ENCODE measurements at regions not wholly inside any gene's neighbourhood (a gene's known extent, or its start where the extent isn't known, plus 50 kb on each side); places are given as distances from the start of the nearest gene placed in this dataset.
"Not testable (repeated sequence)": the region's sequence is repeated elsewhere in the genome, so short reads cannot be mapped to it uniquely, and the experiment has no call there.

DNA sequence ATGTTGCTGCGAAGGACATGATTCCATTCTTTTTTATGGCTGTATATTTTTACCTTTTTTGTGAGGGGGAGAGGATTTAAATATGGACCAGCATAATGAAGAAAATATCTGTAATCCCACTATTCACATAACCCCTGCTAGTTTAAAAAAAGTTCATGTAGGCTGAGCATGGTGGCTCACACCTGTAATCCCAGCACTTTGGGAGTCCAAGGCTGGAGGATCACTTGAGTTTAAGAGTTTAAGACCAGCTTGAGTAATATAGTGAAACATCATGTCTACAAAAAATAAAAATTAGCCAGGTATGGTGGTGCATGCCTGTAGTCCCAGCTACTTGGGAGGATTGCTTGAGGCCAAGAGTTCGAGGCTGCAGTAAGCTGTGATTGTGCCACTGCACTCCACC, 99.8 kb upstream of the TPTE start:
- POLR2A ChIA-PET (ENCODE audit: partially characterized antibody) = not testable (repeated sequence)
- H3K9me3 ChIP-seq (ENCODE audit: insufficient read depth in 2 of 2, low read depth in 1 of 2, low read length in 1 of 2) = peaks cover 70 to 89% of the 10 kb centered on the region in 2 experiments

DNA sequence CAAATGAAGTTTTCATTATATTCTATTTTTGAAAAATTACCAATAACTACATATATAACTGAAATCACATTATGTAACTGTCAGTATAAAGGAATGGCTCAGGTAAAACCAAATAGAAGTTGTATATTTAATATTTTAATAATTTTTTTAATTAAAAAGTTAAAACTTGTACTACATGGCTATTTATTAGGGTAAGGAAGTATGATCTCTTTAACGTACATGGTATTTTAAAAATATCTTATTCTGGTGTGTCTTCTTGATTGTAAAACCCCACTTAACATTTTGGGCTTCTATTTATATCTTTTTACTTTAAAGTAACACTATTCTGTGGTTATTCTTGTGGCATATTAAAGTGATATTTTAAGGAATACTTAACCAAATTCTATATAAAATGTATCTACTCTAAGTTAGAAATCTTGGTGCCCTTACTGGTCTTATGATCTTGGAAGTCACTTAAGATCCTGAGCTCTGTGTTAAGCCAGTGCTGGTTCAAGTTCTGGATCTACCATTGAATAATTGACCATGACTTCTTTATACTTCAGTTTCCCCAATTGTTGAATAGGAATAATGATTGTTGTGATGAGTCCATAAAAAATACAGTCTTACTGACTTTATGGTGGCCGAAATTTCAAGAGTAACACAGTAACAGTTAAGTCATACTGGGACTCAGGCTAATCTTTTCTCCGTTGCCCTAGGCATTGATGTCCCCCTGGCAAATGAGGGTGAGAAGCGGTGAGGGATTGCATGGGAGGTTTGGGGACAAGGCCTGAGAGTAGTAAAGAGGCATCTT, 97.1 kb upstream of the TPTE start:
- H3K79me2 ChIP-seq (ENCODE audit: control insufficient read depth in 1 of 2, insufficient read depth in 2 of 2, low read length in 2 of 2); H3K9ac ChIP-seq (replicated peaks in 1 of 4; ENCODE audit: extremely low read depth in 1 of 4, low read depth in 3 of 4, low read length in 3 of 4); H4K91ac ChIP-seq (replicated peaks; ENCODE audit: insufficient read length, low read length); H3K23ac ChIP-seq (ENCODE audit: insufficient read length); H3K27ac ChIP-seq (ENCODE audit: low read depth, low read length); H3K36me3 ChIP-seq (ENCODE audit: control insufficient read depth in 2 of 4, insufficient read depth in 4 of 4, low read length in 3 of 4); H2BK20ac ChIP-seq (ENCODE audit: low read length); H2AK5ac ChIP-seq (ENCODE audit: low read depth, low read length); H3K18ac ChIP-seq (ENCODE audit: extremely low read depth, low read length); H3K79me1 ChIP-seq (ENCODE audit: low read depth, low read length); H3K4me2 ChIP-seq (ENCODE audit: insufficient read depth in 1 of 2, low read depth in 2 of 2, low read length in 2 of 2); H2BK120ac ChIP-seq (replicated peaks; ENCODE audit: low read depth, low read length); DNase-seq (ENCODE audit: low read depth in 1 of 2, low spot score in 2 of 2); H3K56ac ChIP-seq (replicated peaks; ENCODE audit: insufficient read length, low read depth, low read length); H3K4me1 ChIP-seq (replicated peaks in 1 of 4; ENCODE audit: control insufficient read depth in 3 of 4, insufficient read depth in 4 of 4, low read length in 3 of 4); POLR2A ChIA-PET (ENCODE audit: partially characterized antibody); H4K8ac ChIP-seq (ENCODE audit: extremely low read depth, insufficient read depth, low read length); FAIRE-seq; H2BK15ac ChIP-seq (ENCODE audit: low read length); H4K5ac ChIP-seq (ENCODE audit: insufficient read length, low read depth, low read length); H2BK12ac ChIP-seq (ENCODE audit: low read depth, low read length); H3K23me2 ChIP-seq (ENCODE audit: low read depth, low read length); H3K4ac ChIP-seq (replicated peaks; ENCODE audit: insufficient read length, low read depth, low read length); H3K4me3 ChIP-seq (ENCODE audit: extremely low read depth in 1 of 4, insufficient read depth in 2 of 4, low read depth in 3 of 4, low read length in 4 of 4); CTCF ChIA-PET (ENCODE audit: partially characterized antibody); H4K20me1 ChIP-seq (replicated peaks in 1 of 2; ENCODE audit: control insufficient read depth in 1 of 2, insufficient read depth in 2 of 2, low read length in 2 of 2); H3K14ac ChIP-seq (ENCODE audit: insufficient read length); H2AFZ ChIP-seq (ENCODE audit: low read length); H2BK5ac ChIP-seq (ENCODE audit: low read depth, low read length); H3K27me3 ChIP-seq (replicated peaks in 1 of 4; ENCODE audit: control insufficient read depth in 3 of 4, extremely low read depth in 1 of 4, insufficient read depth in 3 of 4, low read length in 3 of 4): not testable (repeated sequence)
- 77% methylated on average over 4 of the region's 4 CpGs; no CpG with 5 or more reads in 1 of the 2 experiments for WGBS, 2 experiments (ENCODE audit: extremely low coverage in 1 of 2, insufficient coverage in 1 of 2, insufficient read length in 1 of 2, insufficient replicate concordance in 2 of 2, low coverage in 1 of 2, low lambda C conversion rate in 2 of 2, missing lambda C conversion rate in 1 of 2)
- H3K9me3 ChIP-seq (ENCODE audit: insufficient read depth in 2 of 2, low read depth in 1 of 2, low read length in 1 of 2) = peaks cover 71 to 81% of the 10 kb centered on the region in 2 experiments

More for the DNA sequence above, 99.8 kb upstream of the TPTE start:
- H3K9ac ChIP-seq (replicated peaks in 1 of 4; ENCODE audit: extremely low read depth in 1 of 4, low read depth in 3 of 4, low read length in 3 of 4); H3K27me3 ChIP-seq (replicated peaks in 1 of 4; ENCODE audit: control insufficient read depth in 3 of 4, extremely low read depth in 1 of 4, insufficient read depth in 3 of 4, low read length in 3 of 4); H3K14ac ChIP-seq (ENCODE audit: insufficient read length); H3K23ac ChIP-seq (ENCODE audit: insufficient read length); H3K18ac ChIP-seq (ENCODE audit: extremely low read depth, low read length); H3K27ac ChIP-seq (ENCODE audit: low read depth, low read length); H3K4me1 ChIP-seq (replicated peaks in 1 of 4; ENCODE audit: control insufficient read depth in 3 of 4, insufficient read depth in 4 of 4, low read length in 3 of 4); H3K4ac ChIP-seq (replicated peaks; ENCODE audit: insufficient read length, low read depth, low read length); H4K8ac ChIP-seq (ENCODE audit: extremely low read depth, insufficient read depth, low read length); H3K23me2 ChIP-seq (ENCODE audit: low read depth, low read length); H3K56ac ChIP-seq (replicated peaks; ENCODE audit: insufficient read length, low read depth, low read length); H4K5ac ChIP-seq (ENCODE audit: insufficient read length, low read depth, low read length); H3K4me3 ChIP-seq (ENCODE audit: extremely low read depth in 1 of 4, insufficient read depth in 2 of 4, low read depth in 3 of 4, low read length in 4 of 4); H3K79me1 ChIP-seq (ENCODE audit: low read depth, low read length); H2BK20ac ChIP-seq (ENCODE audit: low read length); H3K79me2 ChIP-seq (ENCODE audit: control insufficient read depth in 1 of 2, insufficient read depth in 2 of 2, low read length in 2 of 2); H2AFZ ChIP-seq (ENCODE audit: low read length); H3K36me3 ChIP-seq (ENCODE audit: control insufficient read depth in 2 of 4, insufficient read depth in 4 of 4, low read length in 3 of 4); H2BK120ac ChIP-seq (replicated peaks; ENCODE audit: low read depth, low read length); H4K91ac ChIP-seq (replicated peaks; ENCODE audit: insufficient read length, low read length); CTCF ChIA-PET (ENCODE audit: partially characterized antibody); H2BK15ac ChIP-seq (ENCODE audit: low read length); H2BK12ac ChIP-seq (ENCODE audit: low read depth, low read length); DNase-seq (ENCODE audit: low read depth in 1 of 2, low spot score in 2 of 2); H2AK5ac ChIP-seq (ENCODE audit: low read depth, low read length); H2BK5ac ChIP-seq (ENCODE audit: low read depth, low read length); FAIRE-seq; H3K4me2 ChIP-seq (ENCODE audit: insufficient read depth in 1 of 2, low read depth in 2 of 2, low read length in 2 of 2); H4K20me1 ChIP-seq (replicated peaks in 1 of 2; ENCODE audit: control insufficient read depth in 1 of 2, insufficient read depth in 2 of 2, low read length in 2 of 2): not testable (repeated sequence)
- whole genome bisulfite sequencing, 2 experiments (ENCODE audit: extremely low coverage in 1 of 2, insufficient coverage in 1 of 2, insufficient read length in 1 of 2, insufficient replicate concordance in 2 of 2, low coverage in 1 of 2, low lambda C conversion rate in 2 of 2, missing lambda C conversion rate in 1 of 2) = 70% methylated on average over 2 of the region's 2 CpGs; no CpG with 5 or more reads in 1 of the 2 experiments

All from H1 (cell line).